ENCODE measurements at regions not wholly inside any gene's neighbourhood (a gene's known extent, or its start where the extent isn't known, plus 50 kb on each side); places are given as distances from the start of the nearest gene placed in this dataset.

DNA sequence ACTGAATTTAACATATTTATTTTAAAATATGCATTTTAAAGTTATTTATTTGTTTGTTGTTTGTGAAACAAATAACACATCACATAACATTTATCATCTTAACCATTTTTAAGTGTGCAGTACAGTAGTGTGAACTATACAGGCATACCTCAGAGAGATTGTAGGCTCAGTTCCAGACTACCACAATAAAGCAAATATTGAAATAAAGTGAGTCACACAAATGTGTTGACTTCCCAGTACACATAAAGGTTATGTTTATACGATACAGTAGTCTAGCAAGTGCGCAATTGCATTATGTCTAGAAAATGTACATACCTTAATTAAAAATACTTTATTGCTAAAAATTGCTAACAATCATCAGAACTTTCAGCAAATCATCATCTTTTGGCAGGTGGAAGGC, 739.4 kb upstream of the ADGRL4 start:
- TF ChIP-seq, protein P1, sequence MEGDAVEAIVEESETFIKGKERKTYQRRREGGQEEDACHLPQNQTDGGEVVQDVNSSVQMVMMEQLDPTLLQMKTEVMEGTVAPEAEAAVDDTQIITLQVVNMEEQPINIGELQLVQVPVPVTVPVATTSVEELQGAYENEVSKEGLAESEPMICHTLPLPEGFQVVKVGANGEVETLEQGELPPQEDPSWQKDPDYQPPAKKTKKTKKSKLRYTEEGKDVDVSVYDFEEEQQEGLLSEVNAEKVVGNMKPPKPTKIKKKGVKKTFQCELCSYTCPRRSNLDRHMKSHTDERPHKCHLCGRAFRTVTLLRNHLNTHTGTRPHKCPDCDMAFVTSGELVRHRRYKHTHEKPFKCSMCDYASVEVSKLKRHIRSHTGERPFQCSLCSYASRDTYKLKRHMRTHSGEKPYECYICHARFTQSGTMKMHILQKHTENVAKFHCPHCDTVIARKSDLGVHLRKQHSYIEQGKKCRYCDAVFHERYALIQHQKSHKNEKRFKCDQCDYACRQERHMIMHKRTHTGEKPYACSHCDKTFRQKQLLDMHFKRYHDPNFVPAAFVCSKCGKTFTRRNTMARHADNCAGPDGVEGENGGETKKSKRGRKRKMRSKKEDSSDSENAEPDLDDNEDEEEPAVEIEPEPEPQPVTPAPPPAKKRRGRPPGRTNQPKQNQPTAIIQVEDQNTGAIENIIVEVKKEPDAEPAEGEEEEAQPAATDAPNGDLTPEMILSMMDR (IDR thresholded peaks at IDR 0.05; ENCODE audit: low read depth, low read length, missing control alignments): no peak
- DNase-seq (ENCODE audit: extremely low read depth, low read depth): no peak
- H3K4me3 ChIP-seq (replicated peaks; ENCODE audit: low read depth, low read length): no peak overlapping the region

GRCh38 chr1:79744746-79745145, 738.2 kb upstream of the ADGRL4 start:
- TF ChIP-seq, protein P1 (IDR thresholded peaks at IDR 0.05; ENCODE audit: low read depth, low read length, missing control alignments): no peak
- no peak for DNase-seq (ENCODE audit: extremely low read depth, low read depth)
- no peak overlapping the region for H3K4me3 ChIP-seq (replicated peaks; ENCODE audit: low read depth, low read length)

- no peak overlapping the region for H3K4me3 ChIP-seq (replicated peaks; ENCODE audit: low read depth, low read length)
- TF ChIP-seq, protein P1 (IDR thresholded peaks at IDR 0.05; ENCODE audit: low read depth, low read length, missing control alignments): no peak
- DNase-seq (ENCODE audit: extremely low read depth, low read depth): no peak
These were observed 735.3 kb upstream of the ADGRL4 start for GRCh38 chr1:79741720-79742421.

GRCh38 chr1:79738101-79738500, 731.6 kb upstream of the ADGRL4 start:
- TF ChIP-seq, protein P1 (IDR thresholded peaks at IDR 0.05; ENCODE audit: low read depth, low read length, missing control alignments): no peak
- no peak for DNase-seq (ENCODE audit: extremely low read depth, low read depth)

GRCh38 chr1:79737193-79737592, 730.7 kb upstream of the ADGRL4 start:
- TF ChIP-seq, protein P1 (IDR thresholded peaks at IDR 0.05; ENCODE audit: low read depth, low read length, missing control alignments): no peak
- DNase-seq (ENCODE audit: extremely low read depth, low read depth): no peak
- no peak overlapping the region for H3K4me3 ChIP-seq (replicated peaks; ENCODE audit: low read depth, low read length)

More at GRCh38 chr1:79738101-79738500, 731.6 kb upstream of the ADGRL4 start:
- H3K4me3 ChIP-seq (replicated peaks; ENCODE audit: low read depth, low read length): no peak overlapping the region

GRCh38 chr1:79732950-79733349, 726.4 kb upstream of the ADGRL4 start:
- no peak for DNase-seq (ENCODE audit: extremely low read depth, low read depth)
- TF ChIP-seq, protein P1 (IDR thresholded peaks at IDR 0.05; ENCODE audit: low read depth, low read length, missing control alignments): no peak
- no peak overlapping the region for H3K4me3 ChIP-seq (replicated peaks; ENCODE audit: low read depth, low read length)

- DNase-seq (ENCODE audit: extremely low read depth, low read depth): no peak
- TF ChIP-seq, protein P1 (IDR thresholded peaks at IDR 0.05; ENCODE audit: low read depth, low read length, missing control alignments): no peak
- no peak overlapping the region for H3K4me3 ChIP-seq (replicated peaks; ENCODE audit: low read depth, low read length)
These were observed 720.4 kb upstream of the ADGRL4 start for GRCh38 chr1:79726911-79727310.
